Activated naive CD4-positive, alpha-beta T cell treated with anti-CD3 and anti-CD28 coated beads, Interleukin-2, amount 50 U/mL, for 72 hours (primary cell): ENCODE measurements at regions not wholly inside any gene's neighbourhood (a gene's known extent, or its start where the extent isn't known, plus 50 kb on each side); places are given as distances from the start of the nearest gene placed in this dataset.
"Not testable (repeated sequence)": the region's sequence is repeated elsewhere in the genome, so short reads cannot be mapped to it uniquely, and the experiment has no call there.

Experiments
- ATAC-seq, 2 donors: fragments of 150-1000 bp; cut with Tn5 transposase; 2 replicates each; pipeline ENCODE4 v1.10.0; 2021; ENCODE audit warnings: mild to moderate bottlenecking in 2 of 2, moderate library complexity in 2 of 2
- DNase-seq, 2 donors: peaks; one replicate each; pipeline ENCODE4 v3.0.0; 2021 to 2022; ENCODE audit warnings: low spot score in 2 of 2
- H3K27ac Mint-ChIP-seq, 2 donors: one replicate each; pipeline ENCODE4 v1.8.0; 2022; ENCODE audit warnings: mild to moderate bottlenecking in 2 of 2, mixed read lengths in 2 of 2
- H3K36me3 Mint-ChIP-seq, 2 donors: one replicate each; pipeline ENCODE4 v1.8.0; 2022; ENCODE audit warnings: mixed read lengths in 2 of 2
- H3K9me3 Mint-ChIP-seq, 2 donors: one replicate each; pipeline ENCODE4 v1.8.0; 2022; ENCODE audit warnings: mixed read lengths in 2 of 2

DNA sequence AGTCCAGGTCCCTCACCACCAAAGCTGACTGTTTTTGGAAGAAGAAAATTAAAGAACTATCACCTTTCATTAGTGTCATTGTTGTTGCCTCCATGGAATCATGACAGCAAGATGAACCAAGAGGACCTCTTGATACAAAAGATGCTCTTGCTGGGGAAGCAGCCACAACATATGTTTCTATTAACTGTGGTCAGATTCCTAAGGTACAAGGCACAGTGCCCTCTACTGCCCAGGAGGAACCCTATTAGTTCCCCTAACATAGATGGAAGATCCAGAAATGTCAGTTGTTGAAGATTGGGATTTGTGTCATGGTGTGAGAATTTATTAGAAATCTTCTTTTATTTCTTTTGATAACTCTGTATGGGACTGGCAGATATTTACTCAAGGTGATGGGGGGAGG is 188.2 kb upstream of the ANKFN1 start:
- Mint-ChIP-seq H3K36me3 (no peaks in the 10 kb centered on the region), H3K27ac (no peak overlapping the region), H3K9me3 (no peaks in the 10 kb centered on the region)
- DNase-seq (no peak), ATAC-seq (no peak)

DNA sequence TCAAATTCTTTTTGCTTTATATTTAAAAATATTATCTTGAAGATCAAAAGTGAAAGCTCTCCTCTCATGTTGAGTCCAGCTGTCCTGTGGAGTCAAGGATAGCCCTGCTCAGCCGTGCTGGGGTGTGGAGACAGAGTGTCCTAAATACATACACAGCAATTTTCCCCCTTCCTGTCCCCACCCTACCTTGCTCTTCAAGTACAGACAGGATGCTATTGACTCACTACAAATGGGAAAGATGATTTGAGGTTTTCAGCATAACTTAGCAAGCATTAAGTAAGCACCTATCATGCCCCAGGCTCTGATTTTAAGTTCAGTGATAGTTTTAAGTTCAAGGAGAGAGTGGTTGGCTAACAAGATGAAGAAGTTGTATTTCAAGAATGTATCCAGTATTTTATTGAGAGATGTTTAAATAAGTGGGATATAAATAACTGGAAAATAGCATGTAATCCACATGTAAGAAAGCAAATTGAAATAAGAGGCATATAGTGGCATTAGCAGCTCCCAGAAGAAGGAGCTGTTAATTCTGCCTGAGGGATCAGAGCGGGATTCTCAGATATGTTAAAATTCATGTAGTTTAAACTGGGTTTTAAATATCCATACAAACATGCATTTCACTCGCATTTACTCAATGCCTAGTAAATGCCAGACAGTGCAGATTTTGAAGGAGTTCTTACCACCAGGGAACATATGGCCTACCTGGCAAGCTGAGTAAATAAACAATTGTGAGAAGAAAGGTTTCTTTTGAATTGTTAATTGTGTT is 183.5 kb upstream of the ANKFN1 start:
- no peaks in the 10 kb centered on the region for H3K9me3 Mint-ChIP-seq
- no peaks in the 10 kb centered on the region for H3K36me3 Mint-ChIP-seq
- ATAC-seq (no peak), DNase-seq (no peak)
- H3K27ac Mint-ChIP-seq: no peak overlapping the region

DNA sequence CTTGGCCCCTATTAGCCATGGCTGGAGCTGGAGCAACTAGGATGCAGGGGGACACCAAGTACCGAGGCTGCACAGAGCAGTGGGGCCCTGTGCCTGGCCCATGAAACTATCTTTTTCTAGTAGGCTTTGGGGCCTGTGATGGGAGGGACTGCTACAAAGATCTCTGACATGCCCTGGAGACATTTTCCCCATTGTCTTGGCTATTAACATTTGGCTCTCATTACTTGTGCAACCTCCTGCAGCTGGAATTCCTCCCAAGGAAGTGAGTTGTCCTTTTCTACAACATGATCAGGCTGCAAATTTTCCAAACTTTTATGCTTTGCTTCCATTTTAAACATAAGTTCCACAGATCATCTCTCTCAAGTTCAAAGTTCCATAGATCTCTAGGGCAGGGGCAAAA is 174.7 kb upstream of the ANKFN1 start:
- no peaks in the 10 kb centered on the region for H3K36me3 Mint-ChIP-seq
- ATAC-seq (no peak), DNase-seq (no peak)
- H3K9me3 Mint-ChIP-seq: no peaks in the 10 kb centered on the region
- H3K27ac Mint-ChIP-seq: no peak overlapping the region

DNA sequence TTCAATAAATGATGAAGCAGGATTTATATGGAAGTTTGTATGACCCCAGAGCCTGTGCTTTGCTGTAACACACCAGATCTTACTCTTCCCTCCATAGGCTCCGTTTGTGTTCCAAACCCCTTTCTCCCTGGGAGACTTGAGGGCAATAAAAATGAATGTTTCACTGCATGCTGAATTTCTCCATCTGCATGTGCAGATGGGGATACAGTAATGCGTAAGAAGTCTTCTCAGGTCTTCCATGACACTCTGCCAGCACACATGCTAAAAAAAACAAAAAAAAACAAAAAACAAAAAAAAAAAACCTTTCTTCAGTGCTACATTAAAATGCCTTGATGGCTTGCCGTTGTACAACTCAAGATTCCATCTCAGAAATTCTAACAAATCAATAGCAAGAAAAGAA is 170.2 kb upstream of the ANKFN1 start:
- H3K27ac Mint-ChIP-seq: no peak overlapping the region
- DNase-seq: no peak
- peaks cover 0 to 12% of the 10 kb centered on the region in 2 donors for H3K9me3 Mint-ChIP-seq
- H3K36me3 Mint-ChIP-seq: no peaks in the 10 kb centered on the region
- no peak for ATAC-seq

DNA sequence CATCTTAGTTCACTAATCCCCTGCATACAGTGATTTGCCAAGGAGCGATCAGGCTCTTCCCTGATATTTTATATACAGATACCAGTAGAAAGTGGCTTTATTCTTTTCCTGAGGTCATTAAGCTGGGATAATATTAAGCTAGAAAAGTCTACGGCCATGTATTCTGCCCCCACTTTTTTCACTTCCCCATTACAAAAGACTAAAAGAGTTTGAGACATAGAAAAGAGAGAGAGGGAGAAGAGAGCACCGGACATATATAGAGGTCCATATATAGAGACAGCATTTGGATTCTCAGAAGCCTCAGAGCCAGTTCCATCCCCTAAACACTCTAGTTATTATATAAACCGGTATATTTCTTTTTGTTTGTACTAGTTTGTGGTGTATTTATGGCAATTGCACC is 166.5 kb upstream of the ANKFN1 start:
- Mint-ChIP-seq H3K9me3 (peaks cover under 1 to 13% of the 10 kb centered on the region in 2 donors), H3K36me3 (peaks cover 4 to 8% of the 10 kb centered on the region in 2 donors), H3K27ac (no peak overlapping the region)
- ATAC-seq (no peak), DNase-seq (no peak)

DNA sequence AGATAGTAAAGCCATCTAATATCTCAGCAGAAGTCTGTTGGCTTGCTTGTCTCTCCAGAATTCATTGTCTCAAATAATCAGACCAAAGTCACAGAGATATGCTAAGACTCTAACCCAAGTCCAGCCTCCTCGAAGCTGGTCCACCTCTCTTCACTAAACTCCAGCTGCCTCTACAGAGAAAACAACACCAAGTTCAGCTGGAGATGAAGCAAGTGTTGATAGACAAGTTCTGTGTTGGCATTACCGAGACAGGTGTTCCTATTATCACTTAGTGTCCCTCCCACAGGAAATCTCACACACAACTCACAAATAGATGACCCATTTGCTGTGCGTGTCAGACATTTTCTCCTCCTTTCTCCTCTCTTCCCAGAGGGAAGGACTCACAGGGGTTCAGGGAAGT is 164.4 kb upstream of the ANKFN1 start:
- H3K36me3 Mint-ChIP-seq: peaks cover 18 to 21% of the 10 kb centered on the region in 2 donors
- DNase-seq (no peak), ATAC-seq (no peak)
- peaks cover 17 to 26% of the 10 kb centered on the region in 2 donors for H3K9me3 Mint-ChIP-seq
- H3K27ac Mint-ChIP-seq: no peak overlapping the region

DNA sequence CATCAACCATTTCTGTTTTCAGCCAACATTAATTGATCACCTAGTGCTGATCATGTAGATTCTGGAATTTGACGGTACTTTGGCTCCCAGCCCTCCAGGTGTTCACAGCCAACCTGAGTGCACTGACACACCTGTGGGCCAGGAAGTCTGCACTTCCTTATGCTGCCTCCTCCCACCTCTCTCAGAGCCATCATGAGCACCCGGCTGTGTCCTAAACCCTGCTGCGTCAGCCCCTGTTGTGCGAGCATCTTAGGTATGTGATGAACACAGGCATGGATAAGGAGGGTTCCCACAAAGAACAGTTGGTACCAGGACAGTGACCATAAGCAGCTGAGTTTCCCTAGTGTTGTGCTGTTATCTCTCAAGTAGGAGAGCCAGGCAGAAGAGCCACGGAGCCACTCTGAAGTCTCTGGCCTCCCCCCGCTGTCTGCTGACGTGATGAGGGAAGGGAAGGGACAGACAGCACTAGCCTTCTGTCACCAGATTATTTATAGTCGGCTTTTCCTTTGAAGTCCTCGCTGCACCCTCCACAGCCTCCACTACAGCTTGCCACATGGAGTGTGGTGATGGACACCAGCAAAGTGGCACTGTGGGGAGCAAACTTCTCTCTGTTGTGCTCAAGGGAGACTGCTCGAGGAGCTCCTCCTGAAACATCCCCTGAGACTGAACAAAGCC is 162.8 kb upstream of the ANKFN1 start:
- Mint-ChIP-seq H3K9me3 (peaks cover 20 to 29% of the 10 kb centered on the region in 2 donors), H3K36me3 (peaks cover 24 to 26% of the 10 kb centered on the region in 2 donors), H3K27ac (no peak overlapping the region)
- no peak for DNase-seq
- ATAC-seq: no peak

DNA sequence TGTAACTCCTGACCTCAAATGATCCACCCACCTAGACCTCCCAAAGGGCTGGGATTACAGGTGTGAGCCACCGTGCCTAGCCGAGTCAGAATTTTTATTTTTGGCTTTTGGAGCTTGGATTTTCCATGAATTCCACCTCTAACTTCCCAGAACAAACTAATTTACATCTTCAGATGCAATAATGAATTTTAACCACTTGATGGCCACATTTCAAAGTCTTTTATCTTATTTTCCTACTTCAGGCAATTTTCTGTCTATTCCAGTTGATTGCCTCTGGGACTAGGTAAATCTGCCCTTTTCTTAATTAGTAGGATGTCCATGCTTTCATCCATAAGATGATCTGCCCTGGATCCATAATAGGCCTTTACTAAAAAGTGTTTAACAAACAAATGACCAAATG is 156.4 kb upstream of the ANKFN1 start:
- DNase-seq (no peak), ATAC-seq (no peak)
- Mint-ChIP-seq H3K36me3 (peaks cover 19 to 22% of the 10 kb centered on the region in 2 donors), H3K9me3 (peaks cover 19 to 27% of the 10 kb centered on the region in 2 donors), H3K27ac (no peak overlapping the region)

DNA sequence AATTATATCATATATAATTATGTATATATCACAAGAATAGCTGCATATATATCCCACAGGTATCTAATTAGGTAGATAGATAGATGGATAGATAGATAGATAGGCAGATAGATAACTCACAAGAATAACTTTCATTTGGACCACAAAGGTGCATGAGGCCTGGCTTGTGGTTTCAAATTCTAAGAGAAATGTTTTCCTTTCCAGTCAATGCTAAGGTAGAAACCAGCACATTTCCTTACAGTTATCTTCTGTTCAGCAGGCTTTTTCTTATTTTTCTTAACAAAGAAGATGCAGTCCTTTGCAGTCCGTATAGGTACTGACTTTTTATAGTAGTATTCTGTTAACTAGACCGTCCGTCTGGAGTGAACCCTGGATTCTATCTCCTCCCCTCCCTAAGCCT is 152.9 kb upstream of the ANKFN1 start:
- DNase-seq (no peak), ATAC-seq (no peak)
- peaks cover 0 to 13% of the 10 kb centered on the region in 2 donors for H3K9me3 Mint-ChIP-seq
- H3K36me3 Mint-ChIP-seq: peaks cover 7 to 16% of the 10 kb centered on the region in 2 donors
- no peak overlapping the region for H3K27ac Mint-ChIP-seq

DNA sequence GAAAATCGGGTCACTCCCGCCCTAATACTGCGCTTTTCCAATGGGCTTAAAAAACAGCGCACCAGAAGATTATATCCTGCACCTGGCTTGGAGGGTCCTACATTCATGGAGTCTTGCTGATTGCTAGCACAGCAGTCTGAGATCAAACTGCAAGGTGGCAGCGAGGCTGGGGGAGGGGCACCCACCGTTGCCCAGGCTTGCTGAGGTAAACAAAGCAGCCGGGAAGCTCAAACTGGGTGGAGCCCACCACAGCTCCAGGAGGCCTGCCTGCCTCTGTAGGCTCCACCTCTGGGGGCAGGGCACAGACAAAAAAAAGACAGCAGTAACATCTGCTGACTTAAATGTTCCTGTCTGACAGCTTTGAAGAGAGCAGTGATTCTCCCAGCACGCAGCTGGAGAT is 150.6 kb upstream of the ANKFN1 start:
- not testable (repeated sequence) for DNase-seq, ATAC-seq, H3K27ac Mint-ChIP-seq
- Mint-ChIP-seq H3K36me3 (peaks cover 7 to 16% of the 10 kb centered on the region in 2 donors), H3K9me3 (peaks cover 0 to 13% of the 10 kb centered on the region in 2 donors)

DNA sequence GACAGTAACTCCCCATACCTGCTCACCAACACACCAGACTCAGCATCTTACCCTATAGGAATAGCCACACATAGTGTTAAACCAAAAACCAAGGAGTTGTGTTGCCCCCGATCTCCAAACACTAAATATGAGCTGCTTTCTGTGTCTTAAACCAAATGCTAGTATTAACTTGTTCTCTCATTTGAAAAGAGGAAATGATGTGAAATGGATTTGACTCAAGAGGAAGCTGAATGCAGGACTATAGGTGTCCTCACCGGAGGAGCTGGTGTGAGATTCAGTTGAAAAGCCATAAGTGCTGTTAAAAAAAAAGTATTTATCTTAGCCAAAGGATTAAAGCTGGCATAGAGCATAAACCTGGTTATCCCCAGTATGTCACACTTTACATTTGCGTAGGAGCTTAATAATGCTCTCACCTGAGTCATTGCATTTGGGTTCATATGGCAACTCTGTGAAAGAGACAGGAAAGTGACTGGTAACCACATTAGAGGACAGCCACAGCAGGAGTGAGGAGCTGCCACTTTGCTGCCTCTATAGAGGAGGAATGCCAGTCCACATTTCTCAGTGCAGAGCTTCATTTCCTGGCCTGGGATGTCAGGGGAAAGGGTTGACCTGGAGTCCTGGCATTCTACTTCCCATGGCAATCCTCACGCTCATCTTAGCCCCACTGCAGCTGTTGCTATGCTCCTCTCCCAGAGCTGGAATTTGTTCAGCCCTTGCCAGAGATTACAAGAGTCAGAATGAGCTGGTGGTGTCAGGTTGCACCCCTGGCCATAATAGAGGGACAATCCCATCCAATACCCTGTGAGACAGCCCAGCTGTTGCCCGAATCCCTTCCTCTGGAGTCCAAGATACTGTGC is 143.3 kb upstream of the ANKFN1 start:
- peaks cover 4% of the 10 kb centered on the region in 2 donors for H3K9me3 Mint-ChIP-seq
- peaks cover 0 to 6% of the 10 kb centered on the region in 2 donors for H3K36me3 Mint-ChIP-seq
- no peak overlapping the region for H3K27ac Mint-ChIP-seq
- ATAC-seq (peak; percentile 75 to 84), DNase-seq (peak in 1 of 2 donors; percentile 25)

DNA sequence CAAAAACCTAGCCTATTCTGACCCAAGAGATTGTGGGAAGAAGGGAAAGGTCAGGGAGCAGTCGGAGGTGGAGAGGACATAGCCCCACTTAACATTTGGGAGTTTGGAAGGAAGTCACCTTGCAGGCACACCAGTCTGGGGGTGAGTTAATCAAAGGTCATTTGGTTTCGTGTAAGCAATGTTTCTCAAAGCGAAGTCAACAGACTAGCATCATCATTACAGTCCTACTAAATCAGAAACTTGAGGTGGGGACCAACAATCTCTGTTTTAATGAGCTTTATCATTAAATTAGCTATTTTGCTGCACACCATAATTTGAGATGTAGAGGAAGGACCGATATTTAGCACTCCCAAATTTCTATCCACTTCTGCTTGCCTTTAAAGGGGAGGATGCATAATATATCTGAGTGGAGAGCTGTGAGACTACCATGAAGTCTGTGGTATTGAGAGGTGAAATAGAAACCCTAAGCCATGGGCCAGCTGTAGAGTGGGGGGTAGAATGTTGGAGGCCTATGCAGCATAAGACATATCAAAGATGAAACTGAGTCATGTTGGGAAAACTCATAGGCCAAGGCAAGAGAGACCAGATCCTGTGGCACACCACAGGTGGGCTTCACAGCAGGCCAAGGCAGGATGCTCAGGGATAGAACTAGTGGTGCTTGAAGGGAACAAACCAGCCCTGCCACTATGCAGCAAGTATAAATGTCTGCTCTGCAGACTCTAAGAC is 141.7 kb upstream of the ANKFN1 start:
- peak overlapping the region in 1 of 2 donors; percentile 1 for H3K27ac Mint-ChIP-seq
- DNase-seq (no peak), ATAC-seq (peak in 1 of 2 donors; percentile 82)
- peaks cover 4% of the 10 kb centered on the region in 2 donors for H3K9me3 Mint-ChIP-seq
- peaks cover 0 to 6% of the 10 kb centered on the region in 2 donors for H3K36me3 Mint-ChIP-seq

DNA sequence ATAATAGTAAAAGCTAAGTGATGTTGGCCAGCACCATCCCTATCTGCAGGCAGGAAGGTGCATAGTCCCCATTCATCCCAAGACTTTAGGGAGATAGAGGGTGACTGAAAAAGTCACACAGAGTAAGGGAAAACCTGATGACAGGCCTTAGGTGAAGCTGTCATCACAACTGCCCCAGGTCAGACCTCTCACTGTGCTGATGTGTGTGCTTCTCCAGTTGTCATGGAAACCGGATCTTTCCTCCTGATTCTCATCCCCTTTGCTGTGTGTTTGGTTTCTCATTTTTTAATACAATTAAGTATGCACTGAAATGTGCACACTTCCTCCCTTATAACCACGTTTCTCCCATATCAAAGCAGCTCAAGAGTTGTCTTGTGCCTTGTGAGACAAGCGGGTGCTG is 135.1 kb upstream of the ANKFN1 start:
- H3K36me3 Mint-ChIP-seq: peaks cover 0 to 7% of the 10 kb centered on the region in 2 donors
- H3K9me3 Mint-ChIP-seq: peaks cover 0 to 3% of the 10 kb centered on the region in 2 donors
- DNase-seq (no peak), ATAC-seq (peak in 1 of 2 donors; percentile 39)
- no peak overlapping the region for H3K27ac Mint-ChIP-seq

DNA sequence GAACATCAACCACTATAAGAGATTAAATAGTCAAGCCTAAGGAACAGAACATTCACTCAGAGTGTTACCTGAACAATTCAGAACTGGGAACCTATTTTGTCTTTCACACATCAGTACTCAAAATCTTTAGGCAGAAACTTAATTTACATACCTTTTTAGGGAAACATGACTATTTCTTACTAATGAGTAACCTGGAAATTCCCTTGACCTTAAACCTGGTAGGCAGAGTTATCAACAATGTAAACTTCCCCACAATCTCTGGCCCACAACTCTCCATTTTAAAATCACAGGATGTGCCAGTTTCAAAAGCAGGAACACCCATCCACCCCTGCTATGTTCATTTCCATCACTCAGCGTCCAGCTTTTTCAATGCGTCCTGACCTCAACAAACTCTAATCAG is 132.9 kb upstream of the ANKFN1 start:
- H3K27ac Mint-ChIP-seq: no peak overlapping the region
- peak; percentile 79 to 82 for ATAC-seq
- peaks cover 0 to 7% of the 10 kb centered on the region in 2 donors for H3K36me3 Mint-ChIP-seq
- DNase-seq: no peak
- peaks cover 0 to 3% of the 10 kb centered on the region in 2 donors for H3K9me3 Mint-ChIP-seq

DNA sequence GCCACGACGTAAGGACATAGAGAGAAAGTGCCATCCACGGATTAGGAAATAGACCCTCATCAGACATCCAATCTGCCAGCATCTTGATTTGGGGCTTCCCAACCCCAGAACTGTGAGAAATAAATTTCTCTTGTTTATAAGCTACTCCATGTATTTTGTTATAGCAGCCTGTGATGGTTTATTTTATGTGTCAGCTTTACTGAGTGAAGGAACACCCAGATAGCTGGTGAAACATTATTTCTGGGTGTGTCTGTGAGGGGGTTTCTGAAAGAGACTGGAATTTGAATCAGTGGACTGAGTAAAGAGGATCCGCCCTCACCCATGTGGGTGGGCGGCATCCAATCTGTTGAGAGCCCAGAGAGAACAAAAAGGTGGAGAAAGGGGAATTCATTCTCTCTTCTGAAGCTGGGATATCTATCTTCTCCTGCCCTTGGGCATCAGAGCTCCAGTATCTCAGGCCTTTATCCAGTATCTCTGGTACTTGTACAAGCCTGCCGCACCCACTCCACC is 131.5 kb upstream of the ANKFN1 start:
- H3K36me3 Mint-ChIP-seq: peaks cover 0 to 7% of the 10 kb centered on the region in 2 donors
- no peak for ATAC-seq
- H3K9me3 Mint-ChIP-seq: peaks cover 0 to 3% of the 10 kb centered on the region in 2 donors
- H3K27ac Mint-ChIP-seq: no peak overlapping the region
- no peak for DNase-seq

DNA sequence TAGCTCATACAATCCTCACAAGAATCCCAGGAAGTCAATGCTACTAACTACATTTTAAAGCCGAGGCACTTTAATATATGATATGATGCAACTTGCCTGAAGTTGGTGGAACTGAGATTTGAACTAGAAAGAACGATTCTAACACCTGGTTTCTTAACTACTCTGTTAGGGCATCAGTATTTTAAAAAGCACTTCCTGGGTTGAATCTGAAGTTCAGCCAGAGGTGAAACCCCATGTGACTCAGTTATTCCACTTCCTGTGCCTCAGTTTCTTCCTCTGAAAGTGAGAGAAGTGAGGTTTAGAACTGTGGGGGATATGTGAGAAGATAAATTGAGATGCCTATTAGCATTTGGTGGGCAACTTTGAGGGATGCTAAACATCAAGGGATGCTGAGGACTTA is 129.4 kb upstream of the ANKFN1 start:
- Mint-ChIP-seq H3K27ac (peak overlapping the region in 1 of 2 donors; percentile 92), H3K9me3 (peaks cover 0 to 3% of the 10 kb centered on the region in 2 donors), H3K36me3 (peaks cover 0 to 7% of the 10 kb centered on the region in 2 donors)
- DNase-seq (peak in 1 of 2 donors; percentile 16), ATAC-seq (peak; percentile 69 to 72)
